IMR-90 (cell line): ENCODE measurements at regions not wholly inside any gene's neighbourhood (a gene's known extent, or its start where the extent isn't known, plus 50 kb on each side); places are given as distances from the start of the nearest gene placed in this dataset.

Experiments used
- ATAC-seq: fragments of 200-7000 bp; cut with Tn5 transposase; 2 replicates; pipeline ENCODE4 v1.9.1; 2020; ENCODE audit warnings: low read depth, mild to moderate bottlenecking, moderate library complexity
- BruUV-seq: library from RNA; stranded (reverse); fragments of 400-500 nt; replicated peaks from 2 replicates; lab custom pipeline; 2021; lab: Mats Ljungman, UMichigan
- CTCF ChIA-PET: fragments of 300-600 bp; formaldehyde crosslinking; extraction: SDS; loops from one replicate; lab custom pipeline; 2021; ENCODE audit warnings: antibody characterized with exemption; lab: Yijun Ruan, JAX
- POLR2A ChIA-PET: fragments of 300-600 bp; sonication (Branson Sonifier 250); formaldehyde crosslinking; loops from one replicate; lab custom pipeline; 2022; ENCODE audit warnings: antibody characterized with exemption; ENCODE audit not compliant: unreplicated experiment; lab: Charles Lee
- DNase-seq: peaks from one replicate; pipeline ENCODE4 v3.0.0; 2013
- H2AFZ ChIP-seq: replicated peaks from 2 replicates; pipeline ENCODE3; 2013; ENCODE audit warnings: low read length, mild to moderate bottlenecking; ENCODE audit not compliant: poor library complexity
- H2AK5ac ChIP-seq: 2 replicates; pipeline ENCODE4 v1.6.1; 2013; ENCODE audit warnings: low read depth, low read length, inconsistent platforms
- H2AK9ac ChIP-seq: replicated peaks from 2 replicates; pipeline ENCODE3; 2013; ENCODE audit warnings: mild to moderate bottlenecking, low read depth, low read length, moderate library complexity; ENCODE audit not compliant: poor library complexity
- H2BK120ac ChIP-seq: 2 replicates; pipeline ENCODE4 v1.6.1; 2013; ENCODE audit warnings: low read depth, low read length, inconsistent platforms
- H2BK15ac ChIP-seq: 3 replicates; pipeline ENCODE4 v1.6.1; 2013; ENCODE audit warnings: low read depth, low read length, inconsistent platforms
- H2BK20ac ChIP-seq: 2 replicates; pipeline ENCODE4 v1.6.1; 2013; ENCODE audit warnings: low read depth, mild to moderate bottlenecking, inconsistent platforms, low read length, moderate library complexity
- H2BK5ac ChIP-seq: 2 replicates; pipeline ENCODE4 v1.6.1; 2013; ENCODE audit warnings: mild to moderate bottlenecking, low read depth, low read length, inconsistent platforms; ENCODE audit not compliant: poor library complexity, severe bottlenecking
- H3K14ac ChIP-seq: replicated peaks from 2 replicates; pipeline ENCODE4 v1.6.1; 2013; ENCODE audit warnings: low read depth, low read length, inconsistent platforms
- H3K18ac ChIP-seq: 2 replicates; pipeline ENCODE4 v1.6.1; 2013; ENCODE audit warnings: low read depth, low read length, control low read depth
- H3K23ac ChIP-seq: 2 replicates; pipeline ENCODE4 v1.6.1; 2013; ENCODE audit warnings: low read depth, low read length, inconsistent platforms
- H3K27ac ChIP-seq: 2 replicates; pipeline ENCODE4 v1.5.1; 2013; ENCODE audit warnings: mild to moderate bottlenecking, control low read depth, low read length; ENCODE audit not compliant: insufficient read depth
- H3K27me3 ChIP-seq: 2 replicates; pipeline ENCODE4 v1.6.1; 2013; ENCODE audit warnings: low read length; ENCODE audit not compliant: control insufficient read depth, insufficient read depth
- H3K36me3 ChIP-seq: 2 replicates; pipeline ENCODE4 v1.6.1; 2013; ENCODE audit warnings: low read length, mixed read lengths; ENCODE audit not compliant: control insufficient read depth, insufficient read depth
- H3K4ac ChIP-seq: 2 replicates; pipeline ENCODE4 v1.6.1; 2013; ENCODE audit warnings: low read depth, low read length, inconsistent platforms
- H3K4me1 ChIP-seq: 2 replicates; pipeline ENCODE4 v1.6.1; 2013; ENCODE audit warnings: low read length, mixed read lengths; ENCODE audit not compliant: control insufficient read depth, insufficient read depth
- H3K4me2 ChIP-seq: 2 replicates; pipeline ENCODE4 v1.6.1; 2013; ENCODE audit warnings: low read depth, mild to moderate bottlenecking, control low read depth, low read length, moderate library complexity
- H3K4me3 ChIP-seq: 2 replicates; pipeline ENCODE4 v1.5.1; 2013; ENCODE audit warnings: low read depth, mild to moderate bottlenecking, control low read depth, low read length, moderate library complexity; ENCODE audit not compliant: insufficient read depth
- H3K56ac ChIP-seq: 2 replicates; pipeline ENCODE4 v1.6.1; 2013; ENCODE audit warnings: low read length, inconsistent platforms; ENCODE audit not compliant: insufficient read depth; ENCODE audit errors: extremely low read depth
- H3K79me1 ChIP-seq, 2 experiments: 2 replicates each; pipeline ENCODE4 v1.6.1; 2013; ENCODE audit warnings: low read length in 2 of 2, inconsistent platforms in 1 of 2, low read depth in 1 of 2
- H3K9ac ChIP-seq: 2 replicates; pipeline ENCODE4 v1.6.1; 2013; ENCODE audit warnings: low read depth, low read length, control low read depth
- H3K9me1 ChIP-seq: 2 replicates; pipeline ENCODE4 v1.6.1; 2013; ENCODE audit warnings: low read length, inconsistent platforms; ENCODE audit not compliant: insufficient read depth
- H3K9me3 ChIP-seq: 2 replicates; pipeline ENCODE4 v1.6.1; 2013; ENCODE audit warnings: low read length; ENCODE audit not compliant: control insufficient read depth, insufficient read depth
- H4K20me1 ChIP-seq: 2 replicates; pipeline ENCODE4 v1.6.1; 2013; ENCODE audit warnings: low read length, inconsistent platforms; ENCODE audit not compliant: insufficient read depth
- H4K5ac ChIP-seq: 2 replicates; pipeline ENCODE4 v1.6.1; 2013; ENCODE audit warnings: mild to moderate bottlenecking, low read depth, low read length, control low read depth
- H4K8ac ChIP-seq, 2 experiments: 2 replicates each; pipeline ENCODE4 v1.6.1; 2013; ENCODE audit warnings: low read depth in 2 of 2, low read length in 2 of 2, control low read depth in 1 of 2, inconsistent platforms in 1 of 2
- H4K91ac ChIP-seq: 2 replicates; pipeline ENCODE4 v1.6.1; 2013; ENCODE audit warnings: low read depth, low read length, inconsistent platforms; ENCODE audit not compliant: insufficient read depth
- CEBPB ChIP-seq: IDR thresholded peaks from 2 replicates; pipeline ENCODE4 v1.6.1; 2012; ENCODE audit warnings: low read depth, low read length, improper control_type of control experiment
- CHD1 ChIP-seq: IDR thresholded peaks from 2 replicates; pipeline ENCODE4 v1.6.1; 2012; ENCODE audit warnings: low read depth, low read length, improper control_type of control experiment
- CTCF ChIP-seq: conservative IDR thresholded peaks from 2 replicates; pipeline ENCODE4 v1.5.1; 2012; ENCODE audit warnings: mild to moderate bottlenecking, low read depth, low read length, improper control_type of control experiment
- ELK1 ChIP-seq: fragments of 150-350 bp; IDR thresholded peaks from 2 replicates; pipeline ENCODE4 v1.6.1; 2016; ENCODE audit warnings: low read depth, mild to moderate bottlenecking, low read length, moderate library complexity, borderline replicate concordance
- MAFK ChIP-seq: IDR thresholded peaks from 2 replicates; pipeline ENCODE4 v1.6.1; 2012; ENCODE audit warnings: low read depth, low read length, improper control_type of control experiment
- MAZ ChIP-seq: IDR thresholded peaks from 2 replicates; pipeline ENCODE4 v1.6.1; 2012; ENCODE audit warnings: low read depth, mild to moderate bottlenecking, low read length, improper control_type of control experiment, moderate library complexity, borderline replicate concordance
- MXI1 ChIP-seq: IDR thresholded peaks from 2 replicates; pipeline ENCODE4 v1.6.1; 2012; ENCODE audit warnings: low read depth, mild to moderate bottlenecking, low read length, moderate library complexity, borderline replicate concordance
- POLR2A ChIP-seq: IDR thresholded peaks from 2 replicates; pipeline ENCODE4 v1.6.1; 2012; ENCODE audit warnings: mild to moderate bottlenecking, low read depth, low read length
- RAD21 ChIP-seq: IDR thresholded peaks from 2 replicates; pipeline ENCODE4 v1.6.1; 2012; ENCODE audit warnings: low read length, improper control_type of control experiment
- RCOR1 ChIP-seq: IDR thresholded peaks from 2 replicates; pipeline ENCODE4 v1.6.1; 2012; ENCODE audit warnings: mild to moderate bottlenecking, low read length, improper control_type of control experiment; ENCODE audit not compliant: insufficient replicate concordance
- RFX5 ChIP-seq: IDR thresholded peaks from 2 replicates; pipeline ENCODE4 v1.8.0; 2012; ENCODE audit warnings: low read depth, mild to moderate bottlenecking, low read length, moderate library complexity
- SMC3 ChIP-seq: fragments of 150-350 bp; IDR thresholded peaks from 2 replicates; pipeline ENCODE4 v1.6.1; 2016; ENCODE audit warnings: low read depth, mild to moderate bottlenecking, antibody characterized with exemption, low read length, moderate library complexity
- USF2 ChIP-seq: fragments of 150-350 bp; IDR thresholded peaks from 2 replicates; pipeline ENCODE4 v1.6.1; 2017; ENCODE audit warnings: mild to moderate bottlenecking, antibody characterized with exemption, low read length, low read depth
- WGBS, 2 experiments: methylation state at CpG; one replicate each; pipeline versions ENCODE4 v1.1.5 to v1.1.7; 2013; ENCODE audit warnings: missing lambda C conversion rate in 2 of 2; ENCODE audit not compliant: insufficient read length in 1 of 2; ENCODE audit errors: extremely low coverage in 2 of 2; 5-methylcytosine and 5-hydroxymethylcytosine counted together
- dilution Hi-C: fragments of 300-500 bp; cut with HindIII; formaldehyde crosslinking; loops from one replicate; pipeline ENCODE4 v1.14.3; 2018; ENCODE audit warnings: low sequenced_read_pairs; ENCODE audit not compliant: unreplicated experiment
- in situ Hi-C: fragments of 300-500 bp; cut with MboI; formaldehyde crosslinking; loops from 3 replicates; pipeline ENCODE4 v1.14.3; 2019; ENCODE audit warnings: low sequenced_read_pairs, inconsistent platforms, mixed read lengths
- intact Hi-C: fragments of 100-400 bp; cut with micrococcal nuclease; formaldehyde crosslinking; loops from 2 replicates; pipeline ENCODE4 v1.10.0; 2022

GRCh38 chr2:236909802-236910201 lies 175.9 kb upstream of the COPS8 start:
- no peak overlapping the region for H3K4me2 ChIP-seq
- no peak overlapping the region for H2BK15ac ChIP-seq
- H3K23ac ChIP-seq, result no peak overlapping the region
- H3K4me1 ChIP-seq, result no peaks in the 10 kb centered on the region
- H3K9ac ChIP-seq, result no peak overlapping the region
- 80% methylated on average over 1 of the region's 7 CpGs; no CpG with 5 or more reads in 1 of the 2 experiments for WGBS, 2 experiments
- TF ChIP-seq POLR2A (no peak), CEBPB (no peak), MAZ (no peak), MAFK (no peak), MXI1 (no peak), SMC3 (no peak), RAD21 (no peak), USF2 (no peak), CHD1 (no peak), RCOR1 (no peak), ELK1 (no peak), CTCF (no peak), RFX5 (no peak)
- no peak overlapping the region for H2BK120ac ChIP-seq
- no peak overlapping the region for H2AK5ac ChIP-seq
- dilution Hi-C loops (no loop called here), intact Hi-C loops (no loop called here), in situ Hi-C loops (no loop called here)
- no peak for ATAC-seq
- H4K8ac ChIP-seq, result no peak overlapping the region
- ChIA-PET POLR2A (no interaction called here), CTCF (interaction anchor here (0.8 kb wide), 1 partner anchor 10 kb away, joined by 3 read pairs; no protein-coding TSS in a partner anchor)
- no peak overlapping the region for H3K56ac ChIP-seq
- H3K9me3 ChIP-seq, result no peaks in the 10 kb centered on the region
- H3K27me3 ChIP-seq, result peaks cover 20% of the 10 kb centered on the region
- no peak overlapping the region for H3K14ac ChIP-seq
- BruUV-seq, result no TSS peak
- H3K18ac ChIP-seq, result no peak overlapping the region
- H3K9me1 ChIP-seq, result no peaks in the 10 kb centered on the region
- H2BK20ac ChIP-seq, result no peak overlapping the region
- no peaks in the 10 kb centered on the region for H3K36me3 ChIP-seq
- no peak overlapping the region for H3K27ac ChIP-seq
- DNase-seq, result no peak
- H3K4me3 ChIP-seq, result no peak overlapping the region
- H3K4ac ChIP-seq, result no peak overlapping the region
- H2AFZ ChIP-seq, result no peak overlapping the region
- no peak overlapping the region for H4K91ac ChIP-seq
- no peak overlapping the region for H4K5ac ChIP-seq
- H4K20me1 ChIP-seq, result no peaks in the 10 kb centered on the region
- no peak overlapping the region for H2AK9ac ChIP-seq
- H2BK5ac ChIP-seq, result no peak overlapping the region
- no peaks in the 10 kb centered on the region for H3K79me1 ChIP-seq
